AG09309 (cell line): ENCODE measurements at regions not wholly inside any gene's neighbourhood (a gene's known extent, or its start where the extent isn't known, plus 50 kb on each side); places are given as distances from the start of the nearest gene placed in this dataset.

Experiments
- DNase-seq: peaks from one replicate; pipeline ENCODE4 v3.0.0-alpha.2; 2010; ENCODE audit warnings: low read depth
- H3K4me3 ChIP-seq: 2 replicates; pipeline ENCODE4 v1.5.1; 2011; ENCODE audit warnings: mild to moderate bottlenecking, low read depth, low read length, moderate library complexity; ENCODE audit not compliant: control insufficient read depth
- CTCF ChIP-seq: IDR thresholded peaks from 2 replicates; pipeline ENCODE4 v1.5.1; 2011; ENCODE audit warnings: mild to moderate bottlenecking, low read depth, low read length, inconsistent platforms; ENCODE audit not compliant: insufficient read depth, control insufficient read depth; ENCODE audit errors: missing control alignments

GRCh38 chr3:186432189-186432588, 70.2 kb upstream of the DGKG start:
- no peak for TF ChIP-seq CTCF
- no peak overlapping the region for H3K4me3 ChIP-seq
- no peak for DNase-seq

GRCh38 chr3:186427627-186428281, 65.7 kb upstream of the DGKG start:
- no peak overlapping the region for H3K4me3 ChIP-seq
- no peak for TF ChIP-seq CTCF
- no peak for DNase-seq

GRCh38 chr3:186425788-186426730, 64.0 kb upstream of the DGKG start:
- no peak overlapping the region for H3K4me3 ChIP-seq
- peak; percentile 82 for DNase-seq
- peak; percentile 58 for TF ChIP-seq CTCF

GRCh38 chr3:186421946-186422345, 59.9 kb upstream of the DGKG start:
- TF ChIP-seq CTCF = no peak
- H3K4me3 ChIP-seq = no peak overlapping the region
- DNase-seq = no peak

- no peak for DNase-seq
- H3K4me3 ChIP-seq = no peak overlapping the region
- TF ChIP-seq CTCF = no peak
These were observed 56.7 kb upstream of the DGKG start for GRCh38 chr3:186418671-186419145.

GRCh38 chr3:186417791-186418190, 55.8 kb upstream of the DGKG start:
- no peak overlapping the region for H3K4me3 ChIP-seq
- TF ChIP-seq CTCF = no peak
- peak; percentile 63 for DNase-seq
